Inferior parietal cortex (tissue), 1 donor: ENCODE measurements at regions not wholly inside any gene's neighbourhood (a gene's known extent, or its start where the extent isn't known, plus 50 kb on each side); places are given as distances from the start of the nearest gene placed in this dataset.
"Not testable (repeated sequence)": the region's sequence is repeated elsewhere in the genome, so short reads cannot be mapped to it uniquely, and the experiment has no call there.

Experiments
- DNase-seq: peaks from one replicate; pipeline ENCODE4 v3.0.0-alpha.2; 2016; ENCODE audit errors: extremely low spot score

DNA sequence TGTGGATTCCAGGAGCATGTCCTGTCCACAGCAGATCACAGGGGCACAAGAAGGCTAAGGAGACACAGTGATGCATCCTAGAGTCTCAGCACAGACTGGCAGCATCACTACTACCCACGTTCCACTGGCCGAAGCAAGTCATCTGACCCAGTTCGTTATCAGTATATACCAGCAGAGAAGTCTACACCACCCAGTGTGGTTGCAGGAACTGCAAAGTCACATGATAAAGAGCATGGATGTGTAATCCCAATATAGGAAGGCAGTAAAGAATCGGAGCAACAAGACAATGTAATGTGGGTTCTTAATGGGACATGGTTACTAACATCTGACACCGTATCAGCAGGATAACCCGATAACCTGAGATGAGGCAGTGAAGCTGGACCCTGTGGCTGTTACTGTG, 246.6 kb downstream of the RRAGC start:
- DNase-seq: no peak

DNA sequence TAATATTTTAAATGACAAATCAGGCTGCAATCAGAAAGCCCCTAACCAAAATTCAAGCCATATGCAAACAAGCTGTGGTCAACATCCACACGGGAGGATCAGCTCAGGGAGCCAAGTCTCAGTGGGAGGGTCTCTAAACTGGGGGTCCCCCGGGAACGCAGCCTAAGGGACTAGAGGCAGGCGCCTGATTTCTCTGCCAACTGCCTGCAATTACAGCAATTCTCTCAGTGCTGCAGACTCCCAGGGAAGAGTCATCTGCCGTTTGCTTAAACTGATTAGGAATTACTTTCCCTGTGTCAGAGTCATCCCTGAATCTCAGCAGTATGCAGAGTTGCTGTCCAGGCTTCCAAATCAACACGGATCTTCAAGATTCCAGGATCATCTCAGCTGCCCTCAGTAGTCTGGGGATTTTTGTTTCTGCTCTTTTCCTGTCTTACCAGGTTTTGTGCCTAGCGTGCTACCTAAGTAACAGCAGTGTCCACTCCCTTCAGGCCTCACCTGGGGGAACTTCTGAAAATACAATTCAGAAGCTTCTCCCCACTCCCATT, 247.8 kb downstream of the RRAGC start:
- no peak for DNase-seq

DNA sequence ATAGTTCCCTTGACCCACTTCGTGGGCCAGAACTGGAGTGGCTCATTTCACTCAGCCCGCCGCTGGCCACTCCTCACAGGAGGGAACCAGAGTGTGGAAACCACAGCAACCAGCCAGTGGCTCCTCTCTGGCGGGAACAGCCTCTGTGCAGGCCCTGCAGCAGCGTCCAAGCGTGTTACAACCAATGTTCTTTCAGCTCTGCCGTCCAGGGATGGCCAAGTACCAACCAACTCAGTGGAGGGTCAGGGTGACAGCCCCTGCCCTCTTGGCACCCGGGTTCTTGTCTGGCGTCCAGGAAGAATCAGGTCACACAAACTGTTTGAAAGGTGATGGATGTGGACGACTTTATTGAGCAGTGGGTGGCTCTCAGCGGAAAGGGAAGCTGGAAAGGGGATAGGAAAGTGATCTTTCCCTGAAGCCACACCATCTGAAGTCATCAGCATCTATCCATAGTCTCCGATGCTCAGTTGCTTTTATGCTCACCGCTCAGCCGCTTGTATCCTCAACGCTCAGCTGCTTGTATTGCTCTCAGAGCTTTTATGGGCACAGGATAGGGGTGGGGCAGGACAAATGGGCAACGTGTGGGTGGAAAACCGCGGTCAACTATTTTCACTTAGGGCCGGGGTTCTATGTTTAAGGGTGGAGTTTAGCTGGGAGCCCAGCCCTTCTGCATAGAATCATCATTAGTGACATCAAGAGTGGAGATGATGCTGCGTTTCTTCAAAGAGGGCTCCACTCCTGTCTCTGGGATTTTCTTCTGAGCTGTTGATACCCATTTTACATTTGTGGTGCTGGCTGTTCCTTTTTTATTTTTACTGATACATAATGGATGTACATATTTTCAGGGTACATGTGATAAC, 250.2 kb downstream of the RRAGC start:
- no peak for DNase-seq

DNA sequence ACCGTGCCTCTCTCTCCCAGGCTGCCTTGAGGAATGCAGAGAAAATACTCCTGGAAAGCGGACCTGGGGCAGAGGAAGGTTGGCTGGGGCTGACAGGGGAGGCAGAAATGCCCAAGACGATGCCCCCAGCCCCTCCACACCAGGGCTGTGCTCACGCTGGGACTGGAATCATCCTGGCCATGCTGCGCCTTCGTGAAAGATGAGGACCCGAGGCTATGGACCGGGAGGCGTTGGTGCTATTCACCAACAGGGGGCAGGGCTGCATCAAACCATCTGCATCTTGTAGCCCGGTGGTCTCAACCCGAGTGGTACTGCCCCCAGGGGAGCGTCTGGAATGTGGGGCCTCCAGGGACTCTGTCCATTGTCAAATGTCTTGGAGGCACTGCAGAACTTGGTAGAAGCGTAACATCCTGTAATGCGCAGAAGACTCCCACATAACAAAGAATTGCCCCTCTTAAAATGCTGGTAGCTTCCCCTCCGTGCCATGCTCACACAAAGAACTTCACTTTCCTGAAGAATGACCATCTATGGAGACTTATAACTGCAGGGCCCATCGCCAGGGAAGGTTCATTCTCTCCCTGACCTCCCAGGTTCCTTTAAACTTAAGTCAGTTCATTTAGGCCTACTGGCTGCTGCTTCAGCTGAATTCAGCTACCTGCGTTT, 251.2 kb downstream of the RRAGC start:
- no peak for DNase-seq

DNA sequence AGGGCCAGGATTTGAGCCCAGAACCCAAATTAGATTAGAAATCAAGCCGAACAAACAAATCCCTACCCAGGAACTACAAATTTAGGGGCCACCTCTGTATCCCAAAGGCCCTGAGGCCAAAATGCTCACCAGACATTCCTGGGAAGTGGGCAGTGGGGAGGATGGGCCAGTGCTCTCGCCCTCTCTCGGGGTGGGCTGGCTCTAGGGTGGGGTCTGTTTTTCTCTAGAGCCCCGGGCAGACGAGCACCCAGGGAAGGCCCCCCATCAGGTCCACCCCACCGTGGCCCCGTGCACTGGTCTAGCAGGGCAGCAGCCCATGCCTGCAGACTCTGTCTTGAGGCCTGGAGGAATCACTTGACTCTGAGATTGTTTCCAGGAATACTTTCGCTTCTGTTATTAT, 252.0 kb downstream of the RRAGC start:
- DNase-seq: no peak

DNA sequence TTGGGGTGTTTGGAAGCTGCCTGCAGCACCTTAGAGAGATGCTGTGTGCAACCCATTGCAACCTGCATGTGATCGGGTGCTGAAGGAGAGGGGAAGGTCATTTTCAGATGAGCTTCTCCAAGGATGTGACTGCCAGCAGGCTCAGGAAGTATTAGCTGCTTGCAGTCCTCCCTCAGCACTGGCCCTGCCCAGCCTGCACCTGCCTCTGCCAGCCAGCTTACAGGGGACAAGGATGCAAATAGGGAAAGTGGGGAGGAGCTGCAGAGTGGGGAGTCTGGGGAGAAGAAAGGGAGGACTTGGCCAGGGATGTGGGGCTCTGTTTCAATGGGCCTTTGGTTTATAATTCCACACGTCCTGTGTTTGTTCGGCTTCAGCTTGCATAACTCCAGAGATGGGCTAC, 254.5 kb downstream of the RRAGC start:
- DNase-seq: no peak

DNA sequence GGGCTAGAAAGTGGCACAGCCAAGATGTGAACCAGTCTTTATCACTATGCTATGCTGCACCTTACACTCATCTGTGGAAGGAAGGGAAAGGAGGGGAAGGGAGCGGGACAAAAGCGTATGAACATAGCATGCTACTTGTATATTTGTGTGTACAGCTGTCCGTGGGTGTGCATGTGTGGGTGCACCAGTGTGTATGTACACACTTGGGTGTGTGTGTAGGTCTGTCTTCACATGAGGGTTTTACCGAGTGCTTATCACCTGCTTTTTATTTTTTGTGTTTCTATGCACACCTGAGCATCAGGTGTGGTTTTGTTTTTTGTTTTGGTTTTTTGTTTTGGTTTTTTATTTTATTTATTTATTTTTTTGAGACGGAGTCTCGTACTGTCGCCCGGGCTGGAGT, 255.7 kb downstream of the RRAGC start:
- no peak for DNase-seq

DNA sequence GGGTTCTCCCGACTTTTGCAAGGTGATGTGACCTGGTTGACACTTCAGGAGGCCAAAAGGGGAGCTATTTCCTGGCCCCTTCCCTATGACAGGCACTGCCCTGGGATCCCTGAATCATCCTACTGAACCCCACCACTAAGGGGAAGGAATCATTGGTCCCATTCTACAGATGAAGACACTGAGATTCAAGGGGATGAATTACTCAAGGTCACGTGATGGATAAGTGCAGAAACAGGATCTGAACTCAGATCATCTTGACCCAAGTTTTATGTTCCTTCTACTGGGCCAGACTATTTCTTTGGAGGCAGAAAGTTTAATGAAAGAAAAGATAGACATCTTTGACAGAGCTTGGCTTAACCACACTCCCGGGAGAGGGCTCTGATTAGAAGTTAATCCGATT, 258.7 kb downstream of the RRAGC start:
- no peak for DNase-seq

DNA sequence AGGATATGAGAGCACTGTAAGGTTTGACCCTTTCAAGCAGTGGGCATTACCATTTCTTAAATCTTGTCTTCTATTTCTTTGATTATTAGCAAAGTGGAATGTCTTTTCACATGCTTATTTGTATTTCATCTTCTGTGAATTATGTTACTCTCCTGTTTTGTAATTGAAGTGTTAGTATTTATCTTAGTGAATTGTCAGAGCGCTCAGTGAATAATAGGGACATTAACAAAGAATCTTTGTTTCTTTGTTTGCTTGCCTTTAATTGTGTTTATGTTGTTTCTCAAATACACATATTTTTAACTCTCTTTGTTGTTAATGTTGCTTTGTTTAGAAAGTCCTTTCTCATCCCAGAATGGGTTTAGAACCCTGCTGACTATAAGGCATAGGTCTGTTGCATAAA, 259.3 kb downstream of the RRAGC start:
- DNase-seq: no peak

DNA sequence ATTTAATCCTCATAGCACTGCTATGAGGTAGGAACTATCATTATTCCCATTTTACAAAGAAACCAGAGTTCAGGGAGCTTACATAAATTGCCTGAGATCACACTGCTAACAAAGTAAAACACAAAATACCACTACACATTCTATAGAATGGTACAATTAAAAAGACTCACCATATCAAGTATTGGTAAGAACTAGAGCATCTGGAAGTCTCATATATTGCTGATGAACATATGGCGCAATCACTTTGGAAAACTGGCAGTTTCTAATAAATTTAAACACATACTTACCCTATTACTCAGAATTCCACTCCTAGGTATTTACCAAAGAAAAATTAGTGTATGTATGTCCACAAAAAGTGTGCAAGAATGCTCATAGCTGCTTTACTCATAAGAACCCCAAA, 261.5 kb downstream of the RRAGC start:
- no peak for DNase-seq

DNA sequence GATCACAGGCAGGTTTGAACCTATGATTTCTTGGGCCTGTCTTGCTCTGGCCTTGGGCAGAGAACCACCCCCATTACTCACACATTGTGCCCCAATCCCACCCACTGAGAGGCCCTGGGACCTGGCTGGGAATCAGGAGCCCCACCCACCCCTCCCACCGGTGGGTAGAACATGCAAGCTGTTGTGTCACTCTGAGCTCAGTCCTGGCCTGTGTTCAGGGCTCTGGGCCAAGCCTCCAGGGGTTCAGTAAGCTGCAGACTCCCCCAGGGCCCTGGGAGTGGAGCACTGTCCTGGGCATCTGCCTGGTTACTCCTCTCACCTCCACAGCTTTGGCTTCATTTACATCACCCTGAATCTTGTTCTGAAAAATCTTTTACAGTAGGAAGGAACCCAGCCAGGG, 270.5 kb downstream of the RRAGC start:
- DNase-seq: no peak

DNA sequence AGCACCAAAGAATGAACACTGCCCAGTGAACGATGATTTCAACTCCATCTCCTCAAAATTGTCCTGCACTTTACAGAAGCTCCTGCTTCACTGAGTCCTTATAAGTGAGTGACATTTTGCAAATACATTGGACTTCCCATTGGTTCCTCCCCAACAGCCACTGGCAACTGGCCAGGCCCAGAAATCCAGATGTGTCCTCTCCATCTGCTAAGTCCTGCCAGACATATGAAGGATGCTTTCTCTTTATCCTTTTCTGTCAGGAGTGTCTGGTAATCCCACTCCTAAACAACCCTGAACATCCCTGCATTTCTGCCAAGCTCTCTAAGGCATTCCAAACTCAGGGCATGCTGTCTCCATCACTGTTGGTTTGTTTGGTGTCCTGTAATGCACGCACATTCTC, 271.8 kb downstream of the RRAGC start:
- DNase-seq: no peak

DNA sequence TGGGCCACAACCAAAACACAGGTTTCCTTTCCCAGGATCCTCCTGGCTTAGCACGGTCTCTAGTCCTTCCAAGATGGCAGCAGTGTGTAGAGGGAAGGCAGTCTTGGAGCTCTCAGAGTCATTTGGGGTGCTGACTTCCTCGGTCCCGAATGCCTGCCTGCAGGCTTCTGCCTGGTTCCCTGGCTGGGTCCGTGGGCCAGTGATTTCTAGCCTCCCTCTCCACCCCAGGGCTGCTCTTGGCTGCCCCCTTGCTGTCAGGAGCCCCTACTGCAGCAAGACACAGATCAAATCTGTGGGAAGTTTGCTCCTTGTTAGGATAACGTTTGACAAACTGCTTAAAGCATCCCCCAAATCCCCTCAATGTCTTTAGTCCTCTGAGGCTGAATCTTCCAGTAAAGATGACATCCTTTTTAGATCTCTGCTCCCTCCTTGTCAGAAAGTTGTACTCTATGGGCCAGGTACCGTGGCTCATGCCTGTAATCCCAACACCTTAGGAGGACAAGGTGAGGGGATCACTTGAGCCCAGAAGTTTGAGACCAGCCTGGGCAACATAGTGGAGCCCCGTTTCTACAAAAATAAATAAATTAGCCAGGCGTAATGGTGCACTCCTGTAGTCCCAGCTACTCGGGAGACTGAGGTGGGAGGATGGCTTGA, 272.5 kb downstream of the RRAGC start:
- DNase-seq: peak; percentile 59

DNA sequence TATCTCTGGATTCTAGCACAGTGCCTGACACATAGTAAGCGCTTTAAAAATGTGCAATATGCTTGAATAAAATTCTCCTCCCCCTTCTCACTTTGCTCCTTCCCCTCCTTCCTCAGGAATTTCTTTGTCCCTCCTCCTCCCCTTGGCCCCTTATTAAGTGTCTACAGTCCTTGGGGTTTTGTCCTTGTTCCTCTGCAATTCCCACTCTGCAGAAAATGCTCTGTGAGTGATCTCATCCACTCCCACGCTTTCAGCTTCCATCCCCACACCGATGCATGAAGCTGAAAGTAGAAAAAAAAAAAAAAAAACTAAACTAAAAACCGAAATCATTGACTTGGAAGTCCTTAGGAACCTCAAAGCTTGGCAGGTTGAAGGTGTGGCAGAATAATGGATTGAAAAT, 273.6 kb downstream of the RRAGC start:
- DNase-seq: no peak

DNA sequence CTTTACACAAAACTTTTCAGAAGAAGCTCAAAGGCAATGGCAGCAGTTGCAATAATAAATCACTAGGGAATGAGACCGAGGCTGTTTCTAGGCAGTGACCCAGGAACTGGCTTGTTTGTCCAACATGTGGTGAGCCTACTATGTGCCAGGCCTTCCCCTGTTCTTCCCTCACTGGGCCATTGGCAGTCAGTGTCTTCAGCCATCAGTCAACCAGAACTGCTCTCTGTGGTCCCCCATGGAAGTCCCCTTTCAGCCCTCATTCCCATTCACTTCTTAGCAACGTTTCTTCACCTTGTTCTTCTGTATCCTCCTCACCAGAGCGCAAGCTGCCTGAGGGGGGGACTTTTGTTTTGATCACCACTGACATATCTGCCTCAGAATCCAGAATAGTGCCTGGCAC, 274.1 kb downstream of the RRAGC start:
- no peak for DNase-seq

DNA sequence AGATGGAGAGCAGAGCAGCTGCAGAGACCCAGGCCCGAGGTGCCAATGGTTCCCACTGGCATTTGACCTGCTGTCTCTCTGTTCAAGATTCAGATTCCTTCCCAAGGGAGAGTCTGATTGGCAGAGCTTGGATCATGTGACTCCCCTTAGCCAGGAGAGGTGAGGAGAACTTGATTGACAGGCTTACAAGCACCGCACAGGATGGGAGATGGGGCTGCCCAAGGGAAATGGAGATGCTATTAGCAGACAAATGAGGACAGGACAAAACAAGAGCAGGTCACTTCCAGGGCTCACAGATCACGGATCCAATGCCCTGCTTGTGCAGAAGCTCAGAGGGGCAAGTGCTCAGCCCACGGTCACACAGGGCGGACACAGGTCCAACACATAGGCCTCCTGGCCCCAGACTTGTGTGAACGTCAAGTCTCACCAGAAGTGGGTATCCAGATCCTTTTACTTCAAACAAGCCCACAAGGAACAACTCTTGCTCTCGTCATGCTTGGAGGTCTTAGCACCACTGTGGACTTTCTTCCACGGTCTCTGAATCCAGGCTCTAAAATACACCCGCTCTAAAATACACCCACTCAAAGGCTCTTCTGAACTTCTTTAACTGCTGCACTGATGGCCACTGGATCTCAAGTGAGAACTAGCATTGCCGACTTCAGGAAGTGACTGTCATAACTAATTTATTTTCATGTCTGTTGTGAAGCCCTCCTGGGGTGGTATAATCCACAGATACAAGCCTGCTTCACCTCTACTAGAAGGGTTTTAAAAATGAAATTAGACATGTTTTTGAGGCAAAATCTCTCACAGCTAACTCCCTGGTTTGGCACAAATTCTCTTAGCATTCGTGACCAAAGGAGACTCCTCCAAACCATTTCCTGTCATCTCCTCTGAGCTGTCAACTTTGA, 274.9 kb downstream of the RRAGC start:
- no peak for DNase-seq

DNA sequence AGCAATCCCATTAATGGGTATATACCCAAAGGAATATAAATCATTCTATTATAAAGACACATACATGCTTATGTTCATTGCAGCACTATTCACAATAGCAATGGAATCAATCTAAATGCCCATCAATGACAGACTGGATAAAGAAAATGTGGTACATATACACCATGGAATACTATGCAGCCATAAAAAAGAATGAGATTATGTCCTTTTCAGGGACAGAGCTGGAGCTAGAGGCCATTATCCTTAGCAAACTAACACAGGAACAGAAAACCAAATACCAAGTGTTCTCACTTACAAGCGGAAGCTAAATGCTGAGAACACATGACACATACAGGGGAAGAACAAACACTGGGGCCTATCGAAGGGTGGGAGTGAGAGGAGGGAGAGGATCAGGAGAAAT, 276.3 kb downstream of the RRAGC start:
- DNase-seq: not testable (repeated sequence)

DNA sequence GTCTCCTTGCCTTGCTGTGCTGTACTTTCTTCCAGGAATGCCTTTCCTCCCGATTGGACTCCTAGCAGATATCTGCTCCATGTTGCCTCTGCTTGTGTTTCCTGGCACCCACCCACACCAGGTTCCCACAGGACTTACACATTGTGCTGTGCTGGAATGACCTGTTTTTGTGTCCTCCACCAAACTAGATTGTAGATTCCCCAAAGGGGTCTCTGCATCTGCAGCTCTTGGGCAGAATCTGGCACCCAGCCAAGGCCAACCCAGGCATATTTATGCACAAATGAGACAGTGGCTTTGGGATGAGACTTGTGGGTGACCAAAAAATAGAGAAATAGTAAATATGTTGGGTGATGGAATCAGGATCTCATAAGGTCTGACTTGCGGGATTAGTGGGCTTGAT, 278.2 kb downstream of the RRAGC start:
- DNase-seq: no peak

DNA sequence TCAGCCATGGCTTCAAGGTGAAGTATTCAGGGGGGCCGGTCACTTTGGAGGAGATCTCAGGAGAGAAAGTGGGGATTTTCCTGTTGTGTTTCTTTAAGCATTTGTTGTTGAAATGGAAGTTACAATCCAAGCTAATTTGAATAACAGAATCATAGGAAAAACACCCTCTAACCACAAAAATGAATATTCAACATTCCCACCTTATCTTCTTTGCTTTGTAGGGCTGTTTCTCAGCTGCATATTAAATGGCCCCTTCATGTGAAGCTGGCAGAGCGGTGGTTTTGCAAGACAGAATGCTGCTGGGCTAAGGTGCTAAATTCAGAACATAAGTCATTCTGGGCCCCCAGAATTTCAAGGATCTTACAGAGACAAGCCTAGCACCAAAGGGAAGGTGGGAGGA, 279.0 kb downstream of the RRAGC start:
- DNase-seq: no peak

DNA sequence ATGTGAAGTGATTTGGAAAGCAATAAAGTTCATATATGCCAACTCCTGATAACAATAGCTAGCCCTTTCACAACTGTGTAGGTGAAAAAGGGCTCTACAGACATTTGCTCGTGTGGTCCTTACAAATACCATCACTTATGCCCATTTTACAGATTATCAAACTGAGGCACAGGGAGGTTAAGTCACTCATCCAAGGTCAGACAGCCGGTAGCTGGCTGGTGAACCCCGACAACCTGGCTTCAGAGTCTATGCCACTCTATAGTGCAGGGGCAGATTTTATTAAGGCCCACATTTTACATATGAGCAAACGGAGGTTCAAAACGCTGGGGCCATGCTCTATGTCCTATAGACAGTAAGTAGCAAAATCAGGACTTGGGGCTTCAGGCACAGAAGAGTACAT, 280.5 kb downstream of the RRAGC start:
- no peak for DNase-seq

DNA sequence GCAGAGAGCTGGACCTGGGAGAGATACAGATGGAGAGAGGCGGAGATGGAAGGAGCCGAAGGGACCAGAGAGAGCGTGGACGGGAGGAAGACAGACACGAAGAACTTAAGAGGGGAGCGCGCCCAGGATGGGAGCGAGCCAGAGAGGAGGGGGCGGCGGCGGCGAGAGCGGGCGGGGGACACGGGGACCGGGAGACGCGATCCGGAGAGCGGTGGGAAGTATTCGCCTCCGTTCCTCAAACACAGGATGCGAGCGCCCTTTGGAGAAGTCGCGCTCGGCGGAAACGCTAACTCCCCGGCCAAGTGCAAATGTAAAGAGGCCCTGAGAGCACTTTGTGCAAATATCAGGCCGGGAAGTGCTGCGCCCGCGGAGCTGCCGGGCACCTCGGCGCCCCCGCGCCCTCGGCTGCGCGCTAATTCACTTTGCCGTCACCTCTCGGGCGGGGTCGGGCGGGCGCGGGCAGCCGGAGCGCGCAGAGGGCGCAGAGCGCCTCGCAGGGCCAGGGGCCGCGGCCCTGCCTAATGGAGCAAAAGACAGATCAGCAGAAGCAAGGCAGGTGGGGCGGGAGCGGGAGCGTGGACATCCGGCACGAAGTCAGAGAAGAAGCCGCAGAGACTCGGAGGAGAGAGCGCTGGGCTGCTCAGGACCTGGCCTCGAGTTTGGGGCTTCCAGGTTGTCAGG, 281.2 kb downstream of the RRAGC start:
- no peak for DNase-seq
